ENCODE measurements at regions not wholly inside any gene's neighbourhood (a gene's known extent, or its start where the extent isn't known, plus 50 kb on each side); places are given as distances from the start of the nearest gene placed in this dataset.
"Not testable (repeated sequence)": the region's sequence is repeated elsewhere in the genome, so short reads cannot be mapped to it uniquely, and the experiment has no call there.

DNA sequence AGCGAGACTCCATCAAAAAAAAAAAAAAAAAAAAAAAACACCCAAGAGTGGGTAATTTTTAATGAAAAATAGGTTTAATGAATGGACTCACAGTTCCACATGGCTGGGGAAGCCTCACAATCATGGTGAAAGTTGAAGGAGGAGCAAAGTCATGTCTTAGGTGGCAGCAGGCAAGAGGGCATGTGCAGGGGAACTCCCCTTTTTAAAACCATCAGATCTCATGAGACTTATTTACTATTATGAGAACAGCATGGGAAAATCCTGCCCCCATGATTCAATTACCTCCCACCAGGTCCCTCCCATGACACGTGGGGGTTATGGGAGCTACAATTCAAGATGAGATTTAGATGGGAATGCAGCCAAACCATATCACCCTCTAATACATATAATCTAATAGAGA lies 454.6 kb upstream of the PTGER4 start:
- not testable (repeated sequence) for DNase-seq (ENCODE audit: low read depth in 2 of 2)

DNA sequence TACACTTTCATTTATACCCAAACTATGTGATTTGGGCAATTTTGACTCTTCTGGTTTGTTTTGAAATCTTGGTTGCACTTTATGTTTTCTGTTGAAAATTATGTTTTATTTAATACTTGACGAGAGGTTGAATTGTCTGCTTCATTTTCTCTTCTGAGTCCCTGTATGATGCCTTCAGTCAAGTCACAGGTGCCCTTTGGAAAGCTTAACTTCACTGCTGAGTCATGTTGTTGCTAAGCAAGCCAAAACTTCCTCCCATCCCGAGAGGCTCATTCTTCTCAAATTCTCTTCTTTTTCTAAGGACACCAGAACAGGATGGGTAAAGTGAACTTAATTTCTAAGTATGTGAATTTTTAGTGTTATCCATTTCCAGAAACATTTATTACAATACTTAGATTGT lies 455.3 kb upstream of the PTGER4 start:
- DNase-seq (ENCODE audit: low read depth in 2 of 2), result peak in 1 of 2 donors; percentile 78

DNA sequence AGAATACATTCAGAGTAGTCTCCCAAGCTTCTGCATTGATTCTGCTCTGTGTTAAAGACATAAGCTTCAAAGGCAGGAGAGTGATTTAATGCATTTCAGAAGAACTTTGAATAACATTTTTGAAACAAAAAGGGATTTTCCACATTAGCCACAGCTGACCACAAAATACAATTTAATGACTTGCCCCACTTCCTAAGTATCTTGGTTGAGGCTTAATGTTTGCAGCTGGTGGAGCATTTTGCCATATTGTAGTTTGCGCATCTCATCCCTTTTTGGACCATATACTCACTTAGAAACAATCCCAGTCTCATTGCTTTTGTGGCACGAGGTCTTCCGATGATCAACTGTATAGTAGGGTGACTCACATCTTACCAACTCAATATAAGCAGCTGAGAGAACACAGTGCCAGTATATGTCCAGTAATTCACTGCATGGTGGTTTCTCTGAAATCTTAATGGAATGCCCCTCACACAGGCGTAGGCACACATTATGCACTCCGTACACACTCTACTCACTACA lies 455.8 kb upstream of the PTGER4 start:
- DNase-seq (ENCODE audit: low read depth in 2 of 2), result peak; percentile 3 to 90

DNA sequence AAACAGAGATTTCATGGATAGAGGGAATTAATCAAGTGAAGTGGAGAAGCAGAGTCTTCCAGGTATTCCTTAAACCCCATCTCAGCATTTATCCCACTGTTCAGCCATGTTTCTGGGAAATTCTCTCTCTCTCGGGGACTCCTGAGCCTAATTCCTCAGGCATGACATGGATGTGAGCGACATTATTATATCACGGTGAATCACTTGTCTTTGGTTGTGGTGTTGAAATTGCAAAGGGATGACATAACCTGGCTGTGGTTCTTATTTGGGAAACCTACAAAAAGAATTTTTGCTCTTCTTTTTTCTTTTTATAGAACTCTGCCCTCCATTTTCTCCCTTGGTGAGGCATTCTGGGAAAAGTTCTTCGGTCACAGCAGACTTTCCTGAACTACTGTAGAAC lies 457.9 kb upstream of the PTGER4 start:
- peak in 1 of 2 donors; percentile 56 for DNase-seq (ENCODE audit: low read depth in 2 of 2)

DNA sequence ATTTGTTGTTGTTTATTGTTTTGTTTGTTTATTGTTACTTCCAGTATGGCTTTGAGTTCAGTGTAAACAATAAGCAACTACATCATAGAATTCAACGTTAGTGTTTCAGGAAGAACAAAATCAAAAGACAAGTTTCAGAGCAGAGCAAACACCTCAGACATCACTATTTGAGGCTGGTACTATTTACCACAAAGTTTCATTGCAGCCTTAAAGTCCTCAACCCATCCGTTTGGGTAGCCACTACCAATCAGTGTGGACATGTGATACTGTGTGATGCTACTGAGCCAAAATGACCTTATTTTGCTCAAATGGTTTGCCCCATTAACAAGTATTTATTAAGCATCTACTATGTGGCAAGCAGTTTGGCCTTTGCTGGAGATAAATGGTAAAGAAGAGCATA lies 458.5 kb upstream of the PTGER4 start:
- DNase-seq (ENCODE audit: low read depth in 2 of 2), result no peak

DNA sequence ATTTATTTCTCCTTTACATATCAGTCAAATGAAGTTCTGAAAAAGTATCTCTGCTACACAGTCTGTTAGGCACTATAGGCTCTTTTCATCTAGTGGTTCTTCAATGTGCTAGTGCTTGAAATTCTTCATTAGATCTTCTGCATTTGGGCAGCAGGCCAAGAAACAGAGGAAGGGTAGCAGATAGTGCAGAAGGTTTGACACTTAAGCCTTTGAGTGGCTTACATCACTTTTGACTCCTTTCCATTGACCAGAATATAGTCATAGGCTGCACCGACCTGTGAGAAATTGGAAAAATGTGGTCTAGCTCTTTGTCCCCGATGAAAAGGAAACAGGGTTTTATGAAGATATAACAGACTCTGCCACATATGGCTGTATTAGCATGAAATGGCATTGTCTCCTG lies 459.5 kb upstream of the PTGER4 start:
- peak in 1 of 2 donors; percentile 11 for DNase-seq (ENCODE audit: low read depth in 2 of 2)

DNA sequence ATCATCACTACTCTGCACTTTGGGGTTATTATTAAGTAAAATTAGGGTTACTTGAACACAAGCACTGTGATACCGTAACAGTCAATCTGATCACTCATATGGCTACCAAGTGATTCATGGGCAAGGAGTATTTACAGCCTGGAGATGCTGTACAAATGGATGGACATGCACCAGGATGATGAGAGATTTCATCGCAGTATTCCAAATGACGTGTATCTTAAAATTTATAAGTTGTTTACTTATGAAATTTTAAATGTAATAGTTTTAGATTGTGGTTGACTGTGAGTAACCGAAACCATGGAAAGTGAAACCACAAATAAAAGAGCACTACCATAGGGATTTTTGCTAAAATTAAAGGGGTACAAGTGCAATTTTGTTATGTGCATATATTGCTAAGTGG lies 462.2 kb upstream of the PTGER4 start:
- no peak for DNase-seq (ENCODE audit: low read depth in 2 of 2)

DNA sequence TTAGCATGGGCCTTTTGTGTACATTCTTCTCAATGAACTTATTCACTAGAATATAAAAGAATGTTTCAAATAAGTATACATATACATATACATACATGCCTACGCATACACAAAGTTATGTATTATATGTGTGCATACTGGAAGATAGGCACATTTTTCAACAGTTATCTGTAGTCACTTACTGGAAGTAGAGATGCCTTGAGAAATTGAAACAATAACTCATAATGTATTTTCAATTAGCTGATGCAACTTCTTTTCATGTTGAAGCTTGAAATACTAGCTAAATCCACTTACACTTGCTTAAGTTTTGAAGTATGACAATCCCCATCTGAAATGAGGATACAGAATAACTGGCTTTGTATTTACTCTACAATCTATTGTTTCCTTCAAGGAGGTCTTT lies 469.0 kb upstream of the PTGER4 start:
- no peak for DNase-seq (ENCODE audit: low read depth in 2 of 2)

DNA sequence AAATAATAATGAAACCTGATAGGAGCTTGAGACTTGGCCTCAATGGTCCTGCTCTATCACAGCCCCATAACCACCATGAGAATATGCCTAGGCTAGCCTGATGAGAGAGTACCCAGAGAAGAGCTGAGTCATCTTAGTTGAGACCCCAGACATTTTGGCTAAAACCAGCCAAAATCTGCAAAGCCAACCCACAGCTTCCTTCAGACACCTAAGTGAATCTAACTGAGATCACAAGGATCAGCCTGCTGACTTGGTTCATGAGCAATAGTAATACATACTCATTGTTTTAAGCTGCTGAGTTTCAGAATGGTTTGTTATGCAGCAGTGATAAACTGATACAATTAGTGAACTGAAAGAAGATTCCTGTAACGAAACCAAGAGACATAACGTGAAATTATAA lies 473.7 kb upstream of the PTGER4 start:
- no peak for DNase-seq (ENCODE audit: low read depth in 2 of 2)

DNA sequence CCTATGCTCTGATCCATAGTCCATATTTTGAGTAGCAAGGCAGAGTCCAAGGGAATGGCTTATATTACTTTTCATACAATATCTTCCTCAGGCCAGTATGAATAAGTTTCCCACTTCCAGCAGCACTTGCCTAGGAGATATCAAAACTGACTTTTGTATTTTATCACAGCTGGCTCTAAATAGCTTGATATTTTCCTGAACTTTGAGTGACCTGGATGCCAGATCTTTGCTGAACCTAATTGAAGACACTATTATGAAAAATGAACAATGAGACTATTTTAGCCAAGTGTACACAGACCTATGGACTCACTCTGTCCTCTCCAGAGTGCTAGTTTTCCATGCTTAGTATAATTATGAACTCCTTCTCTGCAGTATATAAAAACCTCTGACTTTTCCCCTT lies 475.6 kb upstream of the PTGER4 start:
- DNase-seq (ENCODE audit: low read depth in 2 of 2), result peak; percentile 34 to 69

DNA sequence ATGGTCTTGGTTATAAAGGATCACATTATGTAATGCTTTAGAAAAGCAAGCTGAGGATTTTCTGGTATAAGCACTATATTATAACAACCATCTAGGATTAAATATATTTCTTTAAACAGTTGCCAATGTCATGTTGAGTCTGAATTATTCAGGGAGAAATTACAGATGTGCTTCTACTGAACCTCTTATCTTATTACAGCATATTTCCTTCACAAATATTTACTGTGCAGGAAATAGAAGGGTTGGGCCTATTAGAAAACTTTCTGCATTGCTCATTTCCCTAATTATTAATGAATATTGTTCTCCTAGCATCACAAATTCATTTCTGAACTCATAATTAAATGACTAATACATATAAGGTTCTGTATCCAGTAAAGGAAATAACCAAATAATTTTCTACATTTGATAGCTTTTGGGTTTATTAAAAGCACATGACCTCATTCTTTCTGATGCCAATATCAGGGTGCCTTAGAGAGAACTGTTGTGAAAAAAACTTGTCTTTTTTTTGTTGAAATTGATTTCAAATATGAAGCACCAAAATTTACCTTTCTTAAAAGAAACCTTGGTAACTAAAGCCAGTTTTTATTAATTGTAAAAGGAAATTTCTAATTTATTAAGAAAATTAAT lies 476.8 kb upstream of the PTGER4 start:
- DNase-seq (ENCODE audit: low read depth in 2 of 2), result peak; percentile 35 to 79

DNA sequence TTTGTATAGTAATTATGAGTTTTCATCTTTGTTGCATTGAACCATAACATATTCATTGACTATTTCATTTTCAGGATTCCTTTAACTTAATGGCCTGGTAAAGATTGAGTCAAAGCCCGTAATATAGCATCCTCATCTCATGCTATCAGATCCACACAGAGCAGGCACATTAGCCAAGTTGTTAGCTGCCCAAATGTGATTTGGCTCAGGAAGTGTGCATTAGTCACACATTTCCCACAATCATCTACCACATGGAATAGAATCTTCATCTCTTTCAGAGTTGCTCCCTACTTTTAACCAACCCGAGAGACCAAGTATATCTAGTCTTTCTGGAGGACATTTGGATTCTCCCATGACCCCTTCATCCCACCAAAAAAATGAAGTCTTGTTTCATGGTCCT lies 481.0 kb upstream of the PTGER4 start:
- peak; percentile 77 to 88 for DNase-seq (ENCODE audit: low read depth in 2 of 2)

DNA sequence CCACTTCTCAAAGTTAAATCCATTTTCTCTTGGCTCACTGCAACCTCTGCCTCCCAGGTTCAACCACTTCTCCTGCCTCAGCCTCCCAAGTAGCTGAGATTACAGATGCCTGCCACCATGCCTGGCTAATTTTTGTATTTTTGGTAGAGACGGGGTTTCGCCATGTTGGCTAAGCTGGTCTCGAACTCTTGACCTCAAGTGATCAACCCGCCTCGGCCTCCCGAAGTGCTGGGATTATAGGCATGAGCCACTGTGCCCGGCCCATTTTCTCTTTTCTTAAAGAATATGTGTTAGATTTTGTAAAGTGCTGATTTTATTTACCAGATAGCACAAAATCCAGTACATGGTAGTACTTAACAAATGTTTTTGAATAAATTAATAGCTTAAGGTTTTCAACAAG lies 484.1 kb upstream of the PTGER4 start:
- not testable (repeated sequence) for DNase-seq (ENCODE audit: low read depth in 2 of 2)

DNA sequence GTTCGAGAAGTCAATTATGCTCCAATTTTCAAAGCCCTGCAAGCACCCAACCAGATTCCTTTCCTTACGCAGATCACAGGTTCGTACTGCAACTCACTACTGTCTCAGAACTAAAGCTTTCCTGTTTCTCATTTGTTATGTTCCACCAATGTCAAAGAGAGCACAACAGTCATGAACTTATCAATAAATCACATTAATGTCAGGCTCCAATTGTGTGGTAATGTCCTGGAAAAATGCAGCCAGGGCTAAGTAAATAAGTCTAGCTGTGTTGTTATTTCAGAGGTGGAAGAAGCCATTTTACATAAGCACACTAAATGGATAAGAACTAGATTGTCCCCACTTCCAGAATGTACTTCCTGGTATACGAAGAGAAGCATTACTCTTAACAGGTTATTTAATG lies 488.6 kb upstream of the PTGER4 start:
- peak; percentile 63 to 80 for DNase-seq (ENCODE audit: low read depth in 2 of 2)

DNA sequence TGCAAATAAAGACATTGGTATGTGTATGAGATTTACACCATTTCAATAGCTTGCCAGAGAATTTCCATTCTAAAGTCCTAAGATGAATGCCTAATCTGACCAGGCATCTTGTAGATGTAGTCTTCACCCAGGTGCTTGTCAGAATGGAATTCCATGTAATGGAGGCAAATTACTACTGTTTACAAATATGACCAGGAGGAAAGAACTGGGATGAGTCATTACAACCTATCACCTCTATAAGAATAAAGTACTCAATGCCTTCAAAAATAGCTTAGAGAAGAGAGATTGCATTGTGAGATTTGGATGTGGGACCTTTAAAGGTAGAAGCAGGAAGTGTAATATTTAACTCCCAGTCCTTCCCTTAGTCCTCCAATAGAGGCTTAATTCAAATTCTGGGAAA lies 507.0 kb upstream of the PTGER4 start:
- peak; percentile 0 to 67 for DNase-seq (ENCODE audit: low read depth in 2 of 2)

DNA sequence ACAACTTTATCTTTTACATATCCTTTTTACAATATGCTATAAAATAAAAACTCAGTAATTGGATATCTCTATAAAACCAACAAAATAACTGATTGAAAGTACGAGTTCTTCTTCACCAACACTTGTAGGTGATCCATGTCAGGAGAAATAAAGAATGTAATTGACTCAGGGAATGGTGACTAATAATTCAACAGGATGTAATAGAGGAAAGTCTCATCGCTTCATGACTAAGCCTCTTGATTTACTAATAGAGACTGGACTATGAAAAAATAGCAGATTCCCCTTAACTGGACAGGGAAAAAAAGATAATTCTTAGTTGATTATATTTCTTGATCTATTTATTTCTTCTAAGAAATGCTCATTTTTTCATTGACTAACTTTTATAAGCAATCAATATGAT lies 507.7 kb upstream of the PTGER4 start:
- peak; percentile 47 to 87 for DNase-seq (ENCODE audit: low read depth in 2 of 2)

DNA sequence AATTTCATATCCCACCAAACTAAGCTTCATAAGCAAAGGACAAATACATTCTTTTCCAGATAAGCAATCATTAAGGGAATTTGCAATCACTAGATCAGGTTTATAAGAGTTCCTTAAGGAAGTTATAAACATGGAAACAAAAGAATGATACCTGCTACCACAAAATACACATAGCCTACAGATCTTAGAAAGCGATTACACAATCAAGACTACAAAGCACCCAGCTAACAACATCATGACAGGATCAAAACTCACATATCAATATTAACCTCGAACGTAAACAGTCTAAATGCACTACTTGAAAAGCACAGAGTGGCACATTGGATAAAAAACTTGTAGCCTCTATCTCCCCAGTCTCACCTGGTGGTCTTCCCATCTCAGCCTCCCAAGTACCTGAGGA lies 512.4 kb upstream of the PTGER4 start:
- DNase-seq (ENCODE audit: low read depth in 2 of 2), result no peak

DNA sequence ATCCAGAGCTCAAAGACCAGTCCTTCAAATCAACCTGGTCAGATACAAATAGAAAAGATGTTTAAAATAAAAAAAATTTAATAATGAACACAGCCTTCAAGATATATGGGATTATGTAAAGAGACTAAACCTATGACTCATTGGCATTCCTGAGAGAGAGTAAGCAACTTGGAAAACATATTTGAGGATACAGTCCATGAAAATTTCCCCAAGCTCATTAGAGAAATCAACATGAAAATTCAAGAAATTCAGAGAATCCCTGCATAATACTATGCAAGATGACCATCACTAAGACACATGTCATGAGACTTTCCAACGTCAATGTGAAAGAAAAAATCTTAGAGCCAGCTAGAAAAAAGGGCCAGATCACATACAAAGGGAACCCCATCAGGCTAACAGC lies 512.9 kb upstream of the PTGER4 start:
- DNase-seq (ENCODE audit: low read depth in 2 of 2), result peak in 1 of 2 donors; percentile 44

DNA sequence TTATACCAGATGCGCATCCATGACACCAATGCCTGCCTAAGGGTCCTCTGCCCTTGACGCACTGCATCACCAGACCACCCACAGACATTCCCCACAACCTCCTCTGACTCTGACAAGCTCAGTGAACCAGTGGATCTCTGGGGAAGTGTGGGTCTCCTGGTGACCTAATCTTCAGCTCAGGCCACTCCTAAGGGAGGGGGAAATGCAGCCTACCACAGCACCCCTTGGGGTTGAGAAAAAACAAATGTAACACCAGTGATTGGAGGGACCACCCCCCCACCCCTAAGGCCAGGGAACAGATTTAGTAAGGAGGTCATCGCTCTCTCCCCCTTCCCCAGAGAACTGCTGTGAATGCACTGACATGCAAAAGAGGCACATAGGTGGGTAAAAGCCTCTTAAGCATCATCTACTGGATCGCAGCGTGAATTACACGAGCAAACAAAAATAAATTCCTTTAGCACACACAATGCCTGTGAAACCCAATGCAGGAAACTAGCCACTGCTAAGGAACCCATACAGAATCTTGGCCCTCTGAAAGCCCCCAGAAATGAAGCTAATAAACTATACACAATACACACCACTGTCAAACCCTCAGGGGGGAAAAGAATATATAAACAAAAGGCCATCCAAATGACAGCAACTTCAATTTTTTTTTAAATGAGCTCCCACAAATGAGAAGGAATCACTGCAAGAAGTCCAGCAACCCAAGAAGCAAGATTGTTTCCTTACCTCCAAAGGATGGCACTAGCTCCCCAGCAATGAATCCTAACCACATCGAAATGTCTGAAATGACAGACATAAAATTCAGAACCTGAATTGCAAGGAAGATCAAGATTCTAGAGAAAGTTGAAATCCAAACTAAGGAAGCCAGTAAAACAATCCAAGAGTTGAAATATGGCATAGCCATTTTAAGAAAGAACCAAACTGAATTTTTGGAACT lies 513.7 kb upstream of the PTGER4 start:
- peak; percentile 10 to 80 for DNase-seq (ENCODE audit: low read depth in 2 of 2)

DNA sequence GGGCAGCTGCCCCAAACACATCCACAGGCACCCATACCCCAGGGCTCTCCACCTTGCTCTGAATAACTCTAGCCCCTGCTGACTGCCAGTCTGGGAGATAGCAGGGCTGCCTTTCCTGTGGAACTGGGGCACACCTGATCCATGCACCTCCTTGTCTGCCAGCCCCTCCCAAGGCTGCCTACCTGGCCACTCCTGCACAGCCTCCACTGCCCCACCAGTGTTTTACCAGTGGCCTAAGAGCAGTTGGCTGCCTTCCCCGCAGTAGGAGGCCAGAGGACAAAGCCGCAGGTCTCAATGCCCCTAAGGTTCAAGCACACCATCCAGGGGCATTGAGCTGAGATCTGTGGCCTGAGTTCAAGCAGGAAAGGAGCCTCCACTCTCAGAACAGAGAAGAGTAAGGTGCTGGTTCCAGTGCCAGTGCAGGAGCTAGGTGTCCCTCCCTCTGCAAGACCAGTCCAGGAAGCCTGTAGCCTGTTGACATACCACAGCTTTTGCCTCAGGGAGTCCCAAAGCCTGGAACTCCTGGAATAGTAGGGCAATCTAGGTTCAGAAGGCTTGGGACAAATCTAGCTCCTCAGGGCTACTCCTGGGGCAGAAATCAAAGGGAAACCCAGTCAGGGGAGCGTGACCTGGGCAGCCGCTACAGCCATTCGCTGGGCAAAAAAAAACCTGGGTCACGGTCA lies 514.5 kb upstream of the PTGER4 start:
- no peak for DNase-seq (ENCODE audit: low read depth in 2 of 2)

DNA sequence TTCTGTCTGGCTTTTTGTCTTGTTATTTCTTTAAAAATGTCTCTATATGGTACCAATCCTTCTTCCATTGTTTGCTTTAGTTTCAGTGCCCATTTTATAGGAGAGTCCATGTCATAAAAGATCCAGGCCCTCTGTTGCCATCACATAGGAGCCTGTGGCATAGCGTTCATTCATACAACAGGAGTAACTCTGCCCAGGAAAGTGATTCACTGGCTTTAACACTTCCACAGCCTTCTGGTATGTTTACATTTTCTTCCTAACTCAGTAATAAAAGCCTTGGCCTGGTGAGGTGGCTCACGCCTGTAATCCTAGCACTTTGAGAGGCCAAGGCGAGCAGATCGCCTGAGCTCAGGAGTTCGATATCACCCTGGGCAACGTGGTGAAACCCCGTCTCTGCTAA lies 519.3 kb upstream of the PTGER4 start:
- peak in 1 of 2 donors; percentile 51 for DNase-seq (ENCODE audit: low read depth in 2 of 2)

DNA sequence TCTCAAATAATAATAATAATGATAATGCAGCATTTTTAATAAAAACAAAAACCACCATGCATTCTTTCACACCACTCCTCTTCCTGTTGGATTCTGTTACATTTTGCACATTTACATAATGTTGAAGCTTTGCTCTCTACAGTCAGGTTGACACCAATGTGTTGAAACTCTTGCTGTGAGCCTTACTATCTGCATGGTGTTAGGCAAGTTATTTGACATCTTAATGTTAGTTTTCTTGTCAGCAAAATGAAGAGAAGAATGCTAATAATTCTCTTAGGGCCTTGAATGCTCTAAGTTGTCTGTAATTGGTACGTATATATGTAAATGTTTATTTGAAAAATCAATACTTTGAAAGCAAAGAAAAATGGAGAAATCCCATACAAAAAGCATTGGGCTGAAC lies 525.5 kb upstream of the PTGER4 start:
- DNase-seq (ENCODE audit: low read depth in 2 of 2), result no peak
